ENCODE measurements at regions not wholly inside any gene's neighbourhood (a gene's known extent, or its start where the extent isn't known, plus 50 kb on each side); places are given as distances from the start of the nearest gene placed in this dataset.
"Not testable (repeated sequence)": the region's sequence is repeated elsewhere in the genome, so short reads cannot be mapped to it uniquely, and the experiment has no call there.

GRCh38 chr2:43143756-43144155, 82.7 kb downstream of the ZFP36L2 start:
- H3K27ac ChIP-seq (ENCODE audit: low read depth, low read length, poor library complexity, severe bottlenecking): no peak overlapping the region
- intact Hi-C loops (cut with micrococcal nuclease; ENCODE audit: unreplicated experiment): no loop called here
- no peaks in the 10 kb centered on the region for H3K27me3 ChIP-seq (replicated peaks; ENCODE audit: insufficient read depth, low read depth, low read length, poor library complexity)
- H3K4me3 ChIP-seq (ENCODE audit: low read depth, low read length, poor library complexity, severe bottlenecking): no peak overlapping the region
- BruUV-seq (replicated peaks): no TSS peak
- H3K9me3 ChIP-seq (ENCODE audit: low read depth, low read length, poor library complexity, severe bottlenecking): no peaks in the 10 kb centered on the region
- TF ChIP-seq EZH2 (IDR thresholded peaks at IDR 0.05; ENCODE audit: borderline replicate concordance, low read depth, low read length, poor library complexity, severe bottlenecking): no peak
- TF ChIP-seq CTCF (conservative IDR thresholded peaks at IDR 0.05; ENCODE audit: low read depth, low read length): no peak
- POLR2A ChIA-PET (ENCODE audit: low non-redundant PET): no interaction called here
- CTCF ChIA-PET: no interaction called here
- no peak for DNase-seq (ENCODE audit: low spot score)
- no peaks in the 10 kb centered on the region for H3K4me1 ChIP-seq (ENCODE audit: insufficient read depth, low read length, poor library complexity, severe bottlenecking)
- no peaks in the 10 kb centered on the region for H3K36me3 ChIP-seq (ENCODE audit: insufficient read depth, low read length, poor library complexity, severe bottlenecking)

GRCh38 chr2:43142921-43143438, 83.4 kb downstream of the ZFP36L2 start:
- H3K36me3 ChIP-seq (ENCODE audit: insufficient read depth, low read length, poor library complexity, severe bottlenecking): no peaks in the 10 kb centered on the region
- 0 out of 2 replicates have a peak, but pooled peaks have one; percentile 11 for TF ChIP-seq CTCF (conservative IDR thresholded peaks at IDR 0.05; ENCODE audit: low read depth, low read length)
- no peak for TF ChIP-seq EZH2 (IDR thresholded peaks at IDR 0.05; ENCODE audit: borderline replicate concordance, low read depth, low read length, poor library complexity, severe bottlenecking)
- no peaks in the 10 kb centered on the region for H3K4me1 ChIP-seq (ENCODE audit: insufficient read depth, low read length, poor library complexity, severe bottlenecking)
- CTCF ChIA-PET: no interaction called here
- DNase-seq (ENCODE audit: low spot score): no peak
- no peak overlapping the region for H3K27ac ChIP-seq (ENCODE audit: low read depth, low read length, poor library complexity, severe bottlenecking)
- BruUV-seq (replicated peaks): no TSS peak
- intact Hi-C loops (cut with micrococcal nuclease; ENCODE audit: unreplicated experiment): no loop called here
- H3K9me3 ChIP-seq (ENCODE audit: low read depth, low read length, poor library complexity, severe bottlenecking): no peaks in the 10 kb centered on the region
- H3K27me3 ChIP-seq (replicated peaks; ENCODE audit: insufficient read depth, low read depth, low read length, poor library complexity): no peaks in the 10 kb centered on the region
- POLR2A ChIA-PET (ENCODE audit: low non-redundant PET): no interaction called here
- H3K4me3 ChIP-seq (ENCODE audit: low read depth, low read length, poor library complexity, severe bottlenecking): no peak overlapping the region

- H3K4me1 ChIP-seq (ENCODE audit: insufficient read depth, low read length, poor library complexity, severe bottlenecking); H3K27ac ChIP-seq (ENCODE audit: low read depth, low read length, poor library complexity, severe bottlenecking); POLR2A ChIA-PET (ENCODE audit: low non-redundant PET); intact Hi-C loops (cut with micrococcal nuclease; ENCODE audit: unreplicated experiment); DNase-seq (ENCODE audit: low spot score); H3K9me3 ChIP-seq (ENCODE audit: low read depth, low read length, poor library complexity, severe bottlenecking); BruUV-seq (replicated peaks); H3K4me3 ChIP-seq (ENCODE audit: low read depth, low read length, poor library complexity, severe bottlenecking); CTCF ChIA-PET; H3K27me3 ChIP-seq (replicated peaks; ENCODE audit: insufficient read depth, low read depth, low read length, poor library complexity); H3K36me3 ChIP-seq (ENCODE audit: insufficient read depth, low read length, poor library complexity, severe bottlenecking): not testable (repeated sequence)
These were observed 84.7 kb downstream of the ZFP36L2 start for GRCh38 chr2:43141636-43142151.

GRCh38 chr2:43139996-43140621, 86.3 kb downstream of the ZFP36L2 start:
- intact Hi-C loops (cut with micrococcal nuclease; ENCODE audit: unreplicated experiment): no loop called here
- no peak overlapping the region for H3K27ac ChIP-seq (ENCODE audit: low read depth, low read length, poor library complexity, severe bottlenecking)

More at GRCh38 chr2:43139996-43140621, 86.3 kb downstream of the ZFP36L2 start:
- H3K36me3 ChIP-seq (ENCODE audit: insufficient read depth, low read length, poor library complexity, severe bottlenecking): no peaks in the 10 kb centered on the region
- ChIA-PET POLR2A (ENCODE audit: low non-redundant PET) (no interaction called here), CTCF (no interaction called here)
- no peaks in the 10 kb centered on the region for H3K4me1 ChIP-seq (ENCODE audit: insufficient read depth, low read length, poor library complexity, severe bottlenecking)
- H3K9me3 ChIP-seq (ENCODE audit: low read depth, low read length, poor library complexity, severe bottlenecking): no peaks in the 10 kb centered on the region
- H3K4me3 ChIP-seq (ENCODE audit: low read depth, low read length, poor library complexity, severe bottlenecking): no peak overlapping the region
- no peak for DNase-seq (ENCODE audit: low spot score)
- no TSS peak for BruUV-seq (replicated peaks)
- no peaks in the 10 kb centered on the region for H3K27me3 ChIP-seq (replicated peaks; ENCODE audit: insufficient read depth, low read depth, low read length, poor library complexity)
- TF ChIP-seq CTCF (conservative IDR thresholded peaks at IDR 0.05; ENCODE audit: low read depth, low read length) (no peak), EZH2 (IDR thresholded peaks at IDR 0.05; ENCODE audit: borderline replicate concordance, low read depth, low read length, poor library complexity, severe bottlenecking) (no peak)
